NCI-H524 (cell line): ENCODE measurements at regions not wholly inside any gene's neighbourhood (a gene's known extent, or its start where the extent isn't known, plus 50 kb on each side); places are given as distances from the start of the nearest gene placed in this dataset.

Source experiments
- DNase-seq, 2 experiments: peaks; one replicate each; lab custom pipeline; 2025; lab: John Stamatoyannopoulos, UW

GRCh38 chr6:170178561-170179477 is 112.1 kb downstream of the DLL1 start:
- peak in 1 of 2 experiments; percentile 37 for DNase-seq

- DNase-seq = peak in 1 of 2 experiments; percentile 43
Observed at GRCh38 chr6:170177772-170178560, 112.9 kb downstream of the DLL1 start.

- DNase-seq = peak in 1 of 2 experiments; percentile 43
Observed at GRCh38 chr6:170176898-170177771, 113.7 kb downstream of the DLL1 start.

GRCh38 chr6:170176136-170176897 is 114.6 kb downstream of the DLL1 start:
- DNase-seq = peak; percentile 68 to 81

DNA sequence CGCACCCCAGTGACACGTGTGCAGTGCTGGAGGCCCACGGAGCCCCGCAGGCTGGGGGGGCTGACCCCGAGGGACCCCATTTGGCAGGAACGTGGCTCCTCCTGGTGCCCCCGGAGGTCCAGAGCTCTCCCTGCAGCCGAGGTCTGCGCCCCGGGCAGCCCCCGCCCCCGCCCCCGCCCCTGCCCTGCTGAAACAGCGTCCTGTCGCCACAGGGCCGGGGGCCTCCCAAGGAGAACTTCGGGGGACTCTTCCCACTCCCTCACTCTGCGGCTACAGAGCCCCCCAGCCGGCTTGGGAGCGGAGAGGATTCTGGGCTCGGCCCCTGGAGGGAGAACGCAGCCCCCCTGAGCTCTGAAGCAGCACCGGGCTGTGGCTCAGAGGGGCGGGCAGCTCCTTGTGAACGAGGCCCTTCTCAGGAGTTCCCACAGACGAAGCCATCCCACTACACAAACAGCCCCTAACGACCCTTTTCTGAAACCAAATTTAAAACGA is 115.2 kb downstream of the DLL1 start:
- DNase-seq = no peak

DNA sequence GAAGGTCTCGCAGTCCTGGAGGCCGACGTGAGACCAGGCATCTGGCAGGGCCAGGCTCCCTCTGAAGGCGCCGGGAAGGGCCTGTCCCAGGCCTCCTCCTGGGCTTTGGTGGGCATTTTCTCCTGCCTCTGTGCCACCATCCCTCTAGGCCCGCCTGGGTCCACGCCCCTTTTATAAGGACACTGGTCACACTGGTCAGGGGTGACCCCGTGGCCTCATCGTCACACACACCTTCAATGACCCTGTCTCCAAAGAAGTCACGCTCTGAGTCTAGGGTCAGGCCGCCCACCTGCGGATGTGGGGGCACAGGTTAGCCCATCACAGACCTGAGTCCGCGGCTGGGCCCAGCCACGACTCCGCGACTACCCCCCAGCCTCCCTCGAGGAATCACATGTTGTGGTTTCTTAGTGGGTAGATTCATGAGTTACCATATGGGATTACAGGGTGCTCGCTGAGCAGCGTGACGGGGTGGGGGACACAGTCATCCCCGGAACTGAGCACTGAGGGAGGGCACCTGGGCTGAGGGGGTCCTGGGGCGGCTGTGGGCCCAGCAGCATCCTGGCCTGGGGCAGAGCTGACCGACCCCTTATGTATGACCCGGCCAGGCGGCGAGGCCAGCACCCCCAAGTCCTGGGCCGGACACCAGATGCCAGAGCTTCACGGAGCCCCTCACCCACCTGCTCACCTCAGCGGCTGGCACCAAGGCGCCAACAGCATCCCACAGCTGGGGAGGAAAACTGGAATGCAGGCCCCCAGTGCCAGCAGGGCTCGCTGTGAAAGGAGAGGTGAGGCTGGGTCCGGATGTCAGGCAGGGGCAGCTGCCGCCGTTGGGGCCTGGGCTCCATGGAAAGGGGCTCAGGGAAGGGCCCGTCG is 115.9 kb downstream of the DLL1 start:
- no peak for DNase-seq

DNA sequence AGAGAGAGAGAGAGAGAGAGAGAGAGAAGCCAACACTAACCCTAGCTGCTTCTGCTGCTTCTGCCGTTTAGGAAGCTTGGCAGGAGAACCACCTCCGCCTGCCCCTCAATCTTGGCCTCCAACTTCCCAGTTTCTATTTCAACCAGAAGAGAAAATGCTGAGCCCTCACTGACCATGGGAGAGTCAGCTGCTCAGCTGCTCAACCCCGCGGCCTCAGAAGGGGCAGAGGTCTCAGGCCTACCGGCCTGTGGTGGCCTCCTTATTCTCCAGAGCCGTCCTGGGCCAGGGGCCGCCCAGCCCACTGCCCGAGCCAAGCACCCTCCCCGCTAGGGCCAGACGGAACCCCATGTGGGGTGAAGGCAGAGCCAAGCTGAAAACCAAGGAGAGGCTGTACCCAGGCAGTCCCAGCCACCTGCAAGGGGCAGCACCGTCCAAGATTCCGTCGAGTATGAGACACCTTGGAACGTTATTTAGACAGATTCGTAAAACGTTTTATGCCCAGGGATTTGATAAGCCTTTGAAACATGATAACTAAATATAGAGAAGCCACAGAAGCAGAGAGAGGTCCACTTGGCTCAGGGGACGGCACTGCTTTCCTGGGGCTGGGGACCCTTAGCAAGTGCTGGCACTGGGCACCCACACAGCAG is 116.6 kb downstream of the DLL1 start:
- DNase-seq = no peak

- DNase-seq = no peak
Observed at GRCh38 chr6:170173335-170173881, 117.5 kb downstream of the DLL1 start.

GRCh38 chr6:170172825-170173256 is 118.0 kb downstream of the DLL1 start:
- DNase-seq = no peak

- DNase-seq = no peak
Observed at GRCh38 chr6:170172392-170172791, 118.5 kb downstream of the DLL1 start.

DNA sequence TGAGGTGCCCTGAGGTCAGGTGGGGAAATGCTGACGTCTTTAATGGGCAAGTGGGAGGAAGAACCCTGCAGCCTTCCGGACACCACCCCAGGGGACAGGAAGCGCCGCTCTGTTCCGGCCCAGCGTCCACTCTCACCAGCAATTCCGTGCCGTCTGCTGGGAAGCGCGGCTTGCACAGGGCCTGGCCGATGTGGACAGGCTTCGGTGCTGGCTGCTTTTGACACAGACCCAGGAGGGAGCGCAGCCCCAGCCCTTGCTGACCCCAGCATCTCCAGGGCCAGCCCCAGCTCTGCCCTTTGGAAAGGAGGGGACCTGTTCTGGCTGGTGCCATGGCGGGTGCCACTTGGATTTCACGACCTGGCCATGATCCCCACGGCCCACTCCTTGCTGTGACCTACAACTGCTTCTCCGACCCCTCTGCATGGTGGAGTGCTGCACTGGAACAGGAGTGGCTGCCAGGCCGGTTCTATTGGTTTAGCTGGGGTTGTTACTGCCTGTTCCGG is 123.2 kb downstream of the DLL1 start:
- DNase-seq = no peak

GRCh38 chr6:170166511-170167122 is 124.3 kb downstream of the DLL1 start:
- DNase-seq = no peak

DNA sequence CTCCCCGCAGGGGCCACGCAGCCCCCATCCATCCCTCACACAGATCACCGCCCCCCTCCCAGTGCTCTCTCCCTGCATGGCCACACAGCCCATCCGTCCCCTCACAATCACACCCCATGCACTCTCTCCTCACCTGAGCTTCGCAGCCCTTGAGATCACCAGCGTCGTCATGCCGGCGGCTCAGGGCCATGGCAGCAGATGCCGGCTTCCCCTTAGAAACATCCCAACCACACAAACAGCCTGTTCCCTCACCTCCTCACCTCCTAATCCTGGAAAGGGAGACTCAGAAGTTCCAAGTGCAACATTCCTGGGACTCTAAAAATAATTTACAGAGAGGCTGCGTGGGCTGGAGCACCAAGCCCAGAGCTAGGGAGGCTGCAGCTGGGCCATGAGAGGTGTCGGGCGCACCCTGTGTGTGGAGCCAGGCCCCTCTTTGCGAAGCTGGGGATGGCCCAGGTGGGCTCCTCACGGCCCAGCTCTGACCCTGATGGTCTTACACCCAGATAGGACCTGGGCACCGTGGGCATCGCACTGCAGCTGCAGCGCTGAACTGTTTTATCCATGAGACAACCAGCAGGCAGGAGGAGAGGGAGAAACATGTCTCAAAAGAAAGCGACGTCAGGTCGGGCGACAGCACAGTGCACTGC is 125.3 kb downstream of the DLL1 start:
- DNase-seq = no peak

DNA sequence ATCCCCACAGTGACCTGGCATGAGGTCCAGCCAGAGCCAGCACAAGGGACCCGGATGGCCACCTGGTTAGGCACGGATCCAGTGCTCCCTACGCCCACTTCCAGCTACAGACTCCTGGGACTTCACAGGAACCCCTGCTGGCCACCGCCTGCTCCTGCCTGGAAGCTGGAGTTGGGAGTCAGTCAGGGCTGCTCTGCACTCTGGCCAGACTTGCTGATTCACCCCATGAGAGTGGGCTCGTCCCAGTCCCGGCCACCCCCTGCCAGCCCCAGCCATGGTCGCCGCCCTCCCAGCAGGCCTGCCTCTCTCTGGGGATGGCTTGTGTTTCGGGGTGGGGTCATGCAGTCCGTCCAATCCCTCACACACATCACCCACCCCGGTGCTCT is 125.8 kb downstream of the DLL1 start:
- DNase-seq = no peak

- no peak for DNase-seq
Observed at GRCh38 chr6:170164271-170164900, 126.5 kb downstream of the DLL1 start.

DNA sequence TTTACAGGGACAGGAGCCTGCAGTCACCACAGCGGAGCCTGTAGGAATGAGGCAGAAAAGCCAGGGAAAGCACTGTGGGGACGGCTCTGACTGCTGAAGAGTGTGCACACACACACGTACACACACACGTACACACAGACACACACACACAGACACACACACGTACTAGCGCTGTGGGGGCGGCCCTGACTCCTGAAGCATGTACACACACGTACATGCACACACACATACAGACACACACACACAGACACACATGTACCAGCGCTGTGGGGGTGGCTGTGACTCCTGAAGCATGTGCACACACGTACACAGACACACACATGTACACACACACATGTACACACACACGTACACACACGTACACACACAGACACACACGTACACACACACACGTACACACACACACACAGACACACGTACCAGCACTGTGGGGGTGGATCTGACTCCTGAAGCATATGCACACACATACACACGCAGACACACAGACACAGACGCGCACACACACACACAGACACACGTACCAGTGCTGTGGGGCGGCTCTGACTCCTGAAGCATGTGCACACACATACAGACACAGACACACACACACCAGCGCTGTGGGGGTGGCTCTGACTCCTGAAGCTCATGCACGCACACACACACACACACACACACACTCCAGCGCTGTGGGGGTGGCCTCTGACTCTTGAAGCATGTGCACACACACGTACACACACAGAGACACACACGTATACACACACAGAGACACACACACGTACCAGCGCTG is 127.3 kb downstream of the DLL1 start:
- no peak for DNase-seq
